Anterior cingulate cortex (tissue), 58 donors: ENCODE measurements at regions not wholly inside any gene's neighbourhood (a gene's known extent, or its start where the extent isn't known, plus 50 kb on each side); places are given as distances from the start of the nearest gene placed in this dataset.
"Not testable (repeated sequence)": the region's sequence is repeated elsewhere in the genome, so short reads cannot be mapped to it uniquely, and the experiment has no call there.

Experiments used
- DNase-seq, 58 donors: peaks; one replicate each; lab custom pipeline; 2025; lab: John Stamatoyannopoulos, UW

DNA sequence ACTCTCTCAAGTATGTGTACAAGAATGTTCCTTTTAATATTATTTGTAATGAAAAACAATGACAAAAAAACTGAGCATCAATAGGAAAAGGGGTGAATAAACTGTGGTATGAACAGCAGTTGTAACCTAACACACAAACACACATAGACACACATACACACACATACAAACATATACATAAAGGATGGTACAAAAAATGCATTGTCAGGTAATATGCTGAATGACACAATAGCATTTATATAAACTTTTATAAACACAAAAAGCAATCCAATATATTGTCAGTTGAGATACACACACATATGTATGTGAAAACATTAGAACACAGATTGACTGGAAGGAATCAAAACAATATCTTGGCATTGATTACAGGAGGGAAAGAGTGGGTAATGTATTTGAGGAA lies 227.0 kb upstream of the ISL1 start:
- no peak for DNase-seq

DNA sequence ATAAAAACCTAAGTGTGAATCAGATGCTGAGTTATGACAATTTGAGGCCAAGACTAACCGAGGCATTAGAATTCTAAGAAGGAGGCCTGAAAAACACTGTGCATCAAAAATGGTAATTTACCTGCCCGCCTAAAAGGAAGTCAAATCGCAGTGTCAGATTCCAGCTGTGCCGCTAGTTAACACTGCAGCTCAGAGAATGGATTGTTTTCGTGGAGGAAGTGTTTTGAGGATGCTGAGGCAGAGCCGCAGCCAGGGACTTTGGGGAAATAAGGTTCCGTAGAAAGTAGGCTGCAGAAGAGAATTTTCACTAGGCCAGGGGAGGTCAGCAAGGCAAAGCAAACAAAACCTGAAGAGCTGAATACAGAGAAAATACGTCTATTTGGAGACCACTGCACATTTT lies 226.4 kb upstream of the ISL1 start:
- DNase-seq, result no peak

DNA sequence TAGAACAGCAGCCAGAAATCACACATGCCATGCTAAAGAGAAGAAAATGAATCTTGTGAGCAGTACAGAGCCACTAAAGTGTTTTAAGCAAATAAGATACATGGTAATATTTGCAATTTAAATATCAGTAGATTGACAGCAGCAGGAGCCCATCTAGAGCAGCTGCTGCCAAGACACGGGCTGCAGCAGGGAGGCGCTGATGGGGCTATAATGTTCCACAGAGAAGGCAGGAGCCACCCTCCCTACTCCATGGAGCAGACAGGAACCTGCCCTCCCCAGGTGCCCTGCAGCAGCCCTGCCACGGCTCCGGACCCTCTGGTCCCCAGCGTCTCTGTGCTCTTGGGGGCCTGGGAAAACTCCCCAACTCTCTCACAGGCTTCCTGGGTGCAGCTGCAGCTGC lies 224.1 kb upstream of the ISL1 start:
- no peak for DNase-seq

DNA sequence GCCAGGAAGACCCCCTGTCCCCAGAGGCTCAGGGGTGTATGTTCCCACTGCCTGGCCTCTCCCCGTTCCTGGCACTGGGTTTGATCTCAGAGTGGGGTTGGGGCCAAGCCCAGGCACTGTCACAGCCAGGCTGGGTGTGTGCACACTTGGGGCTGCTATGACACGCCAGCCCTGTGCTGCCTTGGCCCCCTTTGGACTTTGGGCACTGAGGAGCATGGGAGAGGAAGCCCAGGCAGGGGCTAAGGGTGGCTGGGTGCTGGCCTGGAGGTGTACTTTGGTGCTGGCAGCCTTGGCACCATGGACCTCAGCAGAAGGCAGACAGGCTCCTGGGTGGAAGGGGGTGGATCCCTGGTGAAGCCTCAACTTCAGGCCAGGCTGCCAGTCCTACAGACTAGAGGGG lies 223.6 kb upstream of the ISL1 start:
- DNase-seq, result no peak

DNA sequence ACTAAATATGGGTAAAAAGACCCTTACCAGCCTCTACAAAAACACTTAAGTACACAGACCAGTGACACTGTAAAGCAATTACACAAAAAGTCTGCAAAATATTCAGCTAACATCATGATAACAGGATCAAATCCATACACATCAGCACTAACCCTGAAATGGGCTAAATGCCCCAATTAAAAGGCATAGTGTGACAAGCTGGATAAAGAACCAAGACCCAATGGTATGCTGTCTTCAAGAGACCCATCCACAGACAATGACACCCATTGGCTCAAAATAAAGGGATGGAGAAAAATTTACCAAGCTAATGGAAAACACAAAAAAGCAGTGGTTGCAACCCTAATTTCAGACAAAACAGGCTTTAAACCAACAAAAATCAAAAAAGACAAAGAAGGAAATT lies 221.0 kb upstream of the ISL1 start:
- no peak for DNase-seq

DNA sequence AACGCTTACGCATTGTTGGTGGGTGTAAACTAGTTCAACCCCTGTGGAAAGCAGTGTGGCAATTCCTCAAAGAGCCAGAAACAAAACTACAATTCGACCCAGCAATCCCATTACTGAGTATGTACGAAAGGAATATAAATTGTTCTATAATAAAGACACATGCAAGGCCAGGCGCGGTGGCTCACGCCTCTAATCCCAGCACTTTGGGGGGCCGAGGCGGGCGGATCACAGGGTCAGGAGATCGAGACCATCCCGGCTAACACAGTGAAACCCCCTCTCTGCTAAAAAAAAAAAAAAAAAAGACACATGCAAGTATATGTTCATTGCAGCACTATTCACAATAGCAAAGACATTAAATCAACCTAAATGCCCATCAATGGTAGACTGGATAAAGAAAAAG lies 217.6 kb upstream of the ISL1 start:
- not testable (repeated sequence) for DNase-seq

DNA sequence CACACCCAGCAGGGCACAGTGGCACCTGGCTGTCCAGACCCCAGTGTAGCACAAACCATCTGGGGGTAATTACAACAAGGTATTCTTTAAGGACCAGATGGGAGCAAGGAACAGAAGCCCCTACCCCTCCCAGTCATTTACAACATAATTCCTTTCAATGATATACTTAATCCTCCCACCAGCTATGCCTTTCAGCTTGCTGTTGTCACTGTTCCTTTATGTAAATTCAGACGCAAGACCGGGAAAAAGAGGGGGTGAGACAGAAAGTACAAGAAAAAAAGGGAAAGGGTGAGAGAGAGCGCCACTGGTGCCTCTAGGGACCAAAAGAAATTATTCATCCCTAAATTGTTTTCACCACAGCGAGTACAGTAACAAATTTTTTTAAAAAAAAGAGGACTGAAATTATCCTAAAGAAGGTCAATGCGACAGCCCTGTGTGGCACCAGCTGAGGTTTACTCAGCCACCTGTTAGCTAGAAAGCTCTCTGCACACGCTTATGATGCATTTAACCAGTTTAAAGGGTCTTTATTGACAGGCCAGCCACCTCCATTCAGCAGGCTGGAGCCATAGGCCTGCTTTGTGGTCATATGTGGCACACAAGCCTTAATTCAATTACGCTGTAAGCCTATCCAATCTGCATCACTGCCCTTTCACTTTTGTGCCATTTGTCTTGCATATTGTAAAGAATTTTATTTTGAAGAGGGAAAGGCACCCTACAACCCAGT lies 210.2 kb upstream of the ISL1 start:
- DNase-seq, result no peak

DNA sequence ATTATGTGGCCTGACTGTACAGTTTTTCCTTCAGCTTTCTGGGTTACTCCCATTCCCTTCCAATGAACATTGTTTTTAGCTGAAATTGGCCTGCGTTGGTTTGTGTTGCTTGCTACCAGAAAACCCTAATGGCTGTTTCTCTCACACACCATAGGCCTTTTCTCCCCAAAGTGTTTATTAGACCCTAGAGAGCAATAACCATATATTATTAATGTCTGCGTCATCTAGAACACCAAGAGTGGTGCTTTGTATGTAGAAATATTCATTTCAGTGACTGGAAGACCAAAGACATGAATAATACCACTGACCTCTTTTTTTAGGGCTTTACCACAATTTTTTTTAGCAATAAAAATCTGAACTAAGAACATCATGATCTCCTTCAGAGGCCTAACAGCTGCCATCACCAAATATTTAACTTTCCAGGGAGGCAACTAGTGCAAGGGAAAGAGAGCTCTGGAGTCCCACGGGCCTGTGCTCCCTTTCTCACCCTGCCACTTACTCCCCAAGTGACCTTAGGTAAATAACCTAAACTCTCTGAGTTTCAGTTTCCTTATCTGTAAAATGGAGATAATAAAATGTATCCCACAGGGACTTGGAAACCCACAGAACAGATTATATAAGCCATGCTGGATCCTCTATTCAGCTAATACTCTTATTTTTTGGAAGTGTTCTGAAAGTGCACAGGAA lies 201.9 kb upstream of the ISL1 start:
- DNase-seq, result no peak

DNA sequence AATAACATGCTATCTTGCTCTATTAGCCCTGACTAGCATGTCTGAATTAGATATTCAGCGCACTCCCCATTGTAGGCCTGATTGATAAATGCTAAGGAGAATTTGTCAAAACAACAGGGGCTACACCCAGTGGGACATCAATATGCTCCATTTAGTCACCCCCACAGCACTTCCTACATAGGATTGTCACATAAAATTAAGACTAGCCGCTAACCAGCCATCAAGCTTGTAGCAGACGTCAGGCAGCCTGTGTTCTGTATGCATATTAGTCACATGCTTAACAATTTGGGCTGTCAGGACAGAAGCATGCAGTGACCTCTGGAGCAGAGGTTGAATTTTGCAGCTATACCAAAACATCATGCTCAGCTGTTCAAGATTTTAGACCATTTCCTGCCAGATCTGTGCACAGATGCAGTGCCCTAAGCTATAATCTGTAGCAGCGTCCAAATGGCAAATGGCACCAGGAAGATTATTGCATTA lies 197.4 kb upstream of the ISL1 start:
- DNase-seq, result no peak

DNA sequence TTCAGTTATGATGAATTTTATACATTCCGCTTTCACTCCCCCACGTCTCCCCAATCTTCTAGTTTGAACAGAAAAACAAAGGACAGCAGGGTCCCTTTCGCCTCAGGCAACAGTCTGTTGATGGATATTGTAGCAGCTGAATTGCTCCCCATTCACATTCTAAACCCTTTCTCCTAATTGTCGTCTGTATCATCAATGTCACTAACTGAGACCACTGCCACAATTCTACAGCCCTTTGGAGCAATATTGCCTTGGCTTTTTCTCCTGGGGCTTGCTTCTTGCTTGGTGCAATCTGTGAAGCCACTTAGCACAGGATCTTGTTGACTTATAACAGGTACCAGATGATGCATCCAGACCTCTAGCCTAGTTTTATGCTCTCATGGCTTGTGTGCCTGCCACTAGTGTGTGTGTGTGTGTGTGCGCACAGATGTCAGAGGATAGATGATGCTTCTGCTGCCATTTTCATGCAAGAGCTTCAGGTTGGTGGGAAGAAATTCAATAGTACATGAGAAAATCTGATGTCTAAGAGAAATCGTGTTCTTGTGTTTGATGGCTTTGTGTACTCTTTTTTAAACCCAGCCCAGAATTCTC lies 195.2 kb upstream of the ISL1 start:
- no peak for DNase-seq

DNA sequence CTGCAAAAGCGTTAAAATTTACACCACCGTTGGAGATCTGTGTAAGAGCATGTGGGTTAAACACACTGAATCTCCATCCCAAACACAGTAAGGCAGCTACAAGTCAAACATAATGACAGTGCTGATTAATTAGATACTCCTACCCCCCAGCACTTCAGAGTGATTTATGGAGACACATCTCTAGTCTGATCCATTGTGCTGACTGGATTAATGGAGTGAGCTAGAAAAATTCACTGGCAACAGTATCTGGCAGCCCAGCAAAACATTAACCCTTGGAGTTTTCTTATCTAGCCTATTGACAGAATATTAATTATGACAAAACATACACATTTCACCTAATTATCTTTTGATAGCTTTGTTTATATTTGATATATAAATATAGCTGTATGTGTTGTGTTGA lies 188.6 kb upstream of the ISL1 start:
- DNase-seq, result no peak

DNA sequence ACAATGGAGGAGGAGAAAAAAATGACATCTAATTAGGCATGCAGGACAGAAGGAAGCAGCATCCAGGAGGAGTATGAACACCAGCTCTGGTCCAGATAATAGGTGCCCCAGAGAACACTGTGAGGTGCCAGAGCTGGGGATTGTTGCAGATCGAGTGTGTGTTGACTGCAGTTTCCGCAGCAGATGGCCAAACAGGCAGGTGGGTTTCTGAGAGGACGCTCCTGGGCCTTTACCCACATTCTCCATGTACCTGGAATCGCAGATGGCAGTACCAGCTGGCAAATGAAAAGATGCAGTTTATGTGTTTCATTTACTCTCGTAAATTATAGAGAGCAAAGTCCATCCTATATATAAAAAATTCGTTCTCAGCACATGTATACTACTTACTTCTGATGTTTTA lies 182.2 kb upstream of the ISL1 start:
- no peak for DNase-seq

DNA sequence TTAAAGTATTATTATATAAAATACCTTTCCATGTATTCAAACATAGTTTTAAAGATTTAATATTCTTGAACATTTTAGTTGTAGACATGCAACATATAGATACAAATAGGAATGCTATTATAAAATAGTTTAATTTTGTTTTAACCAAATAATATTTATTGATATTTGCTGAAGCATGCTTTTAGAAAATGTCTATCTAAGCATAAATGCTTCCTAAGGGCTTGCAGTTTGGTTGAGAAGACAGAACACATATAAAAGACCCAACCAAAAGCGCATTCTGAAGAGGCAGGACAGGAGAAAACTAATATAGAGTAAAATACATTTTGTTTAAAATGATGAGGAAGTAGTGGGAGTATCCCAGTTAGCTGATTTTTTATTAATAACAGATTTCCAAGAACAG lies 181.5 kb upstream of the ISL1 start:
- no peak for DNase-seq

DNA sequence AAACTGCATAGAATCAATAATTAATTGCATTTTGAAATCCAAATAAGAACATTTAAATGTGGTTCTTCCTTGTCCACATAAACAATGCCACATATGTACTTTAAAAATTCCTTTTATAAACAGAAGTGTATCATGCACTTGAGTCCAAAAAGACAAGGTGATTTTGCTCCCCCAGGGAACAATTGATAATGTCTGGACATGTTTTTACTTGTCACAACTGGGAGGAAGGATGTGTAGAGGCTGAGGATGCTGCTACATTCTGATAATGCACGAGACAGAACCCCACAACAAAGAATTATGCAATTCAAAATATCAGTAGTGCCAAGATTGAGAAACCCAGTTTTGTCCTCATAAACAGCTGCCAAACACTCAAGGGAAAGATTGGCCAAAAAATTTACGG lies 181.1 kb upstream of the ISL1 start:
- DNase-seq, result no peak

DNA sequence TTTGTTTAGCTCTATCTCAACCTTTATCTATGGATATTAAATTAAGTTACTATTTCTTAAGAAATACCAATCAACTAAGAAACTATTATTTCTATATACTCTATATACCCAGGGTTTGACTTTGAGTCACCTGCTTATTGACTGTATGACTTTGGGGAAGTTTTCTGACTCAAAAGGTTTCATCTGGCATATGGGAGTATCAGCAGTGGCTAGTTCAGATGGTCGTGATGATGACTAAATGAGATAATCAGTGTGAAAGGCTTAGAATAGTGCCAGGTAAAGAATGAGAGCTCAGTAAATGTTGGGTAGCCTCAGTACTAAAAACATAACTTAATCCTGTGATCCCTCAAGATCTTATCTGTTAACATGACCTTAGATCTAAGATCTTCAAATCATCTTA lies 179.7 kb upstream of the ISL1 start:
- no peak for DNase-seq

DNA sequence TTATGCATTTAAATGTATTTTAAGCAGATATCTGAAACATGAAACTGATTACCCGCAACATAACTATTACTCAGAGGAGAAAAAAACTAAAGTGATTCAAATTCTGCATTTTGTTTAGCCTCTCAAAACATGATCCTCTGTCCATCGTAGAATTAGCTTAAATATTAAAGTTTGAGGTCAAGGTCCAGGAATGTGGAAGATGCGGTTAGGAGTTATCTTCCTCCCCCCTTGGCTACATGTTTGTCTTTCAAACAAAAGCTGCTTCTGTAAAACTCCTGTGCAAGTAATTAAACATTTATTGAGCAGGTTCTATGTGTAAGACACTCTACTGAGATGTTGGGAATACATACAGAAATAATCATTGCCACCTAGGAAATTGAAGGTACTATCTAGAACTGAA lies 175.0 kb upstream of the ISL1 start:
- no peak for DNase-seq

DNA sequence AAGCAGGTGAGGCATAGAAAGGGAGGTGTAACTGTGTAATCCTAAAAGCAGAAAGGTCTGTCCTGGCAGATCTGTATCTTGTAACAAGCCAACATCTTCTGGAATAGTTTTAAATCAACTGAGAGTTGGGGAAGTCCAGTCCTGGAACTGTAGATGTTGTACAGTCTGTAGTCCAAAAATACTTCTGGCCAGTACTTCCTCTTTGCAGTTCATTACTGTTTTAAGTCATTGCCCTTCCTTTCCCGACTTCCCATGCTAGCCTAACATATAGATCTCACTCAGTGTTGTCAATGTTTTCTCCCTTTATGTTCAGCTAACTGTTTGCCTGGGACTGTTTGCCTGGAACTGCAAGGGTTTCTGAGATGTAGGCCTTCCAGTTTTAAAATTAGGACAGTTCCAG lies 168.5 kb upstream of the ISL1 start:
- peak in 1 of 58 donors; percentile 2 for DNase-seq

DNA sequence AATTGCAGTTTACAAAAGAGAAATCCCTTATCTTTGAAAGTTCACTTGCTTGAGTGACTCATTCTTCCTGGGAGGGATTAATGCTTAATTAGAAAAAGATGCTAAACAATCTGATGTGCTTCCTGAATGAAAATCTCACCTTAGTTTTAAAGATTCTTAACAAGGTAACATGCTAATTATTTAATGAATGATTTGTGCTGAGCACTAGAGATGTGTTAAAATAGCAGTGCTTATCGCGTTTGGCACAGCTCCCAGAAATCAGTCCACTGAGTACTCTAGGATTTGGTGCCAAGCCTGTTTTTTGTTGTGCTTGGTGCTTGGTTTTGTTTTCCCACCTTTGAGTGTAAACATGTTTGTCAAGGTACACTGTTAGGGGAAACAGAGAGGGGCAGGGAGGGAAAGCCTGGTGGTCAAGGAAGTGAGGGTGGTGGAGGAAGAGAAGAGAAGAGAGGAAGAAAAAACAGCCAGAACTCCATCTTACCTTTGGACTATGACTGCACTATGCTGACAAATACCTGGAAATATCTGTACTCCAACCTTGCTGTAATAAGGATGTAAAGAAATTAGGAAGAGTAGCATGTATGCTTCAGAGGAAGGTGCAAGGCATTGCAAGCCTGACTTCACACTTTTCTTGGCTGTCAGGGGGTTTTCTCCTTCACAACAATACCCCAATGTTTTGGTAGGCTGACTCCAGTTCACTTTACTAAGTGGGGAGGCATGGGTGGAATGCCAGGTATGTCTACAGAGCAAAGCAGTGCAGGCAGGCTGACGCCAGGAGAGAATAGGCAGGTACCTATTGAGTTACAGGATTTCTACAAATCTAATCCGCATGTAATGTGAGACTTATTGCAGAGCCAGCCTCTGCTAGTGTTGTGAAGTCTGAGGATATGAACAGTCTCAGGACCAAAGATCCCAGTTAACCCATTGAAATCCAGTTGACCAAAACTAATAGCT lies 157.2 kb upstream of the ISL1 start:
- DNase-seq, result no peak

DNA sequence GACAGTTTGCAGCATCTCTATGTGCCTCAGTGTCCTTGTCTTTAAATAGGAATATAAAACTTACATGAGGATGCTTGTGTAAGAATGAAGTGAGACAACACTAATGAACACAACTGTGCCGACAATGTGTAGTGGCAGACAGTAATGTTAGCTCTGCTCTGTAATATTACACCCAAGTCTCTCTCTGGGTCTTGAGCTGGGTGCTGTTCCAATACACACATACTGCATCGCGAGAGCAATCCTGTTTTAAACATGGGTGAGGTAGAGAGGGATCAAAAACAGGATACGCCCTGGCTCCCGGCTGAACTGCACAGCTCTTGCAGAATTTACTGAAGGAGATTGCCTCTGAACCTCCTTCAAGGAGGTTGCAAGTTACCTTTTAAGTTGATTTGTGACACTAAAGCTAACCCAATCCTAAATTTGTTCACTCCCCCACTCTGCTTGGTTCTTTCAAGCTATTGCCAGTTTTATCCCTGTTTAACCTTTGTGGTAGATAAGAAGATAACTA lies 155.2 kb upstream of the ISL1 start:
- no peak for DNase-seq

DNA sequence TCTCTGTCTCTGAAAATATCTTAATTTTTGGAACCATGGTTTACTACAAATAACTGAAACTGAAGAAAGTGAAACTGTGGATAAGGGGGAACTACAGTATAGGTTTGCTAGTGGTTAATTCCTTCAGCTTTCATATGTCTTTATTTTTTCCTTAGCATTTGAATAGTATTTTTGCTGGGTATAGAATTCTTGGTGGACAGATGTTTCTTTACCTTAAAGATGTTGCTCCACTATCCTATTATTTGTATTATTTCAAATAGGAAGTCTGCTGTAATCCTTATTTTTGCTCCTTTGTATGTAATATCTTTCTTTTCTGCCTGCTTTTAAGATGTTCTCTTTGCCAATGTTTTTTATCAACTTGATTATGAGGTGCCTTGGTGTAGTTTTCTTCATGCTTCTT lies 152.9 kb upstream of the ISL1 start:
- no peak for DNase-seq

DNA sequence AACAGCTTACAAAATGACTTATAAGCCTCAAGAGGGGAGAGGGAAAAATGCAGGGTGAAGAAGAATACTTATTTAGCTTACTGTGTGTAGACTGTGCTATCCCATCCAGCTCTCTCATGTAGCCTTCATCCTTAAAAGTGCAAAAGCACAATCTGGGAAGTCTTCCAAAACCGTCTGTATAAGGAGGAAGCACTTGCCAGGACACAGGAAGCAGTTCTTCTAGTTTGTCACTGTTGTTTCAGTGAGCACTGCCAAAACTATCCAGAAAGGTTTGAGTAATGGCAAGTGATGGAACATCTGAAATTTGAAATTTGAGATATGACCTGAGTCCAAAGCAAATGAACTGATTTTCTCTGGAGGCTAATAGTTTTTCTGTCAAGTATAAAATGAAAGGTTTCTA lies 140.8 kb upstream of the ISL1 start:
- DNase-seq, result no peak
